Liver (tissue), 8 donors: ENCODE measurements at regions not wholly inside any gene's neighbourhood (a gene's known extent, or its start where the extent isn't known, plus 50 kb on each side); places are given as distances from the start of the nearest gene placed in this dataset.

Experiments
- DNase-seq: peaks from one replicate; pipeline ENCODE4 v3.0.0-alpha.2; 2017; ENCODE audit warnings: low spot score
- H3K27ac ChIP-seq, 2 donors: one replicate each; pipeline ENCODE4 v1.7.0; 2013; ENCODE audit warnings: inconsistent platforms in 2 of 2, low read length in 2 of 2, control low read depth in 1 of 2, low read depth in 1 of 2, mild to moderate bottlenecking in 1 of 2
- H3K27me3 ChIP-seq, 4 donors: one replicate each; pipeline versions ENCODE4 v1.6.1 to v1.7.0; 2013; ENCODE audit warnings: low read length in 3 of 4, inconsistent platforms in 1 of 4, mild to moderate bottlenecking in 1 of 4, moderate library complexity in 1 of 4; ENCODE audit not compliant: control insufficient read depth in 4 of 4, insufficient read depth in 4 of 4
- H3K36me3 ChIP-seq, 4 donors: one replicate each; pipeline versions ENCODE4 v1.6.1 to v1.7.0; 2013; ENCODE audit warnings: low read length in 3 of 4, mild to moderate bottlenecking in 3 of 4, low read depth in 1 of 4, moderate library complexity in 1 of 4; ENCODE audit not compliant: control insufficient read depth in 4 of 4, insufficient read depth in 3 of 4
- H3K4me1 ChIP-seq, 4 donors: one replicate each; pipeline versions ENCODE4 v1.6.1 to v1.7.0; 2013; ENCODE audit warnings: low read length in 3 of 4, mild to moderate bottlenecking in 3 of 4, moderate library complexity in 1 of 4; ENCODE audit not compliant: control insufficient read depth in 4 of 4, insufficient read depth in 4 of 4
- H3K4me3 ChIP-seq, 3 donors: one replicate each; pipeline versions ENCODE4 v1.6.1 to v1.7.0; 2013; ENCODE audit warnings: low read length in 3 of 3, control low read depth in 1 of 3, low read depth in 1 of 3, mild to moderate bottlenecking in 1 of 3
- H3K9ac ChIP-seq, 2 donors: one replicate each; pipeline ENCODE4 v1.7.0; 2013; ENCODE audit warnings: low read length in 2 of 2, mild to moderate bottlenecking in 2 of 2, moderate library complexity in 2 of 2, control low read depth in 1 of 2, low read depth in 1 of 2
- H3K9me3 ChIP-seq, 4 donors: one replicate each; pipeline versions ENCODE4 v1.6.1 to v1.7.0; 2013; ENCODE audit warnings: low read length in 3 of 4; ENCODE audit not compliant: control insufficient read depth in 4 of 4
- CTCF ChIP-seq: fragments of 150-350 bp; IDR thresholded peaks from 2 replicates; pipeline ENCODE4 v1.5.1; 2017; ENCODE audit warnings: improper control_type of control experiment, low read depth, low read length; ENCODE audit not compliant: missing input control
- EGR1 ChIP-seq, 2 donors: IDR thresholded peaks; 2 replicates each; pipeline ENCODE4 v1.6.1; 2016 to 2018; ENCODE audit warnings: antibody characterized with exemption in 2 of 2, low read depth in 2 of 2
- FOXA2 ChIP-seq: IDR thresholded peaks from 2 replicates; pipeline ENCODE4 v1.6.1; 2016; ENCODE audit warnings: antibody characterized with exemption
- HNF4A ChIP-seq, 2 donors: conservative IDR thresholded peaks; 2 replicates each; pipeline ENCODE4 v1.6.1; 2016; ENCODE audit warnings: antibody characterized with exemption in 2 of 2, mild to moderate bottlenecking in 2 of 2
- JUND ChIP-seq, 2 donors: IDR thresholded peaks; 2 replicates each; pipeline ENCODE4 v1.6.1; 2016; ENCODE audit warnings: antibody characterized with exemption in 2 of 2
- MAX ChIP-seq: IDR thresholded peaks from 2 replicates; pipeline ENCODE4 v1.6.1; 2016; ENCODE audit warnings: antibody characterized with exemption
- NR2F2 ChIP-seq: IDR thresholded peaks from 2 replicates; pipeline ENCODE4 v1.6.1; 2016; ENCODE audit warnings: antibody characterized with exemption
- RAD21 ChIP-seq, 2 donors: IDR thresholded peaks; 2 replicates each; pipeline ENCODE4 v1.6.1; 2016; ENCODE audit warnings: antibody characterized with exemption in 2 of 2, mild to moderate bottlenecking in 2 of 2
- RXRA ChIP-seq, 2 donors: IDR thresholded peaks; 2 replicates each; pipeline ENCODE4 v1.6.1; 2017 to 2018; ENCODE audit warnings: antibody characterized with exemption in 2 of 2, mild to moderate bottlenecking in 1 of 2
- SP1 ChIP-seq: IDR thresholded peaks from 2 replicates; pipeline ENCODE4 v1.6.1; 2018; ENCODE audit warnings: antibody characterized with exemption, mild to moderate bottlenecking
- TAF1 ChIP-seq: conservative IDR thresholded peaks from 2 replicates; pipeline ENCODE4 v1.6.1; 2016; ENCODE audit warnings: antibody characterized with exemption, mild to moderate bottlenecking
- YY1 ChIP-seq: IDR thresholded peaks from 2 replicates; pipeline ENCODE4 v1.6.1; 2016; ENCODE audit warnings: antibody characterized with exemption, mild to moderate bottlenecking
- WGBS: extraction: QIAGEN DNeasy Blood & Tissue Kit; methylation state at CpG from one replicate; pipeline ENCODE4 v1.1.7; 2013; 5-methylcytosine and 5-hydroxymethylcytosine counted together
- TF ChIP-seq, protein P1 (sequence below): IDR thresholded peaks from 2 replicates; pipeline ENCODE4 v1.6.1; 2016; ENCODE audit warnings: antibody characterized with exemption
- TF ChIP-seq, protein P2 (sequence below): IDR thresholded peaks from 2 replicates; pipeline ENCODE4 v1.6.1; 2016; ENCODE audit warnings: antibody characterized with exemption
- donor health status: healthy.
- donor health status: healthy.
- donor health status: healthy.
- donor health status: healthy.
- donor health status: healthy.

DNA sequence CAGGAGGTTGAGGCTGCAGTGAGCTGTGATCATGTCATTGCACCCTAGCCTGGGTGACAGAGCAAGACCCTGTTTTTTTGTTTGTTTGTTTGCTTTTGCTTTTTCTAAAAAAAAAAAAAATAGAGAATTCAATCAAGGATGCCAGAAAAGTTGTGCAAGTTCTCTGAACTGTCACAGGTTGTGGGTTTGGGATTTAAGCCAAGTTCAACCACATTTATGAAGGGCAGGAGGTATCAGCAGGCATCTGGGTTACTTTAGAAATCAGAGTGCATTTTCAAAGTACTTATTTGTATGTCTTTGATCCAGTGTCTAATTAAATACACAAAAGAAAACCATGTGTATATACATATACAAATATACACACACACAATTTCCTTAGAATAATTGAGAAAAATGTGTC, 151.2 kb upstream of the MINDY3 start:
- no peak overlapping the region for H3K27ac ChIP-seq
- H3K36me3 ChIP-seq, result no peaks in the 10 kb centered on the region
- H3K9me3 ChIP-seq, result no peaks in the 10 kb centered on the region
- TF ChIP-seq TAF1, result no peak
- TF ChIP-seq JUND (IDR thresholded peaks at IDR 0.05), result no peak
- TF ChIP-seq, protein P1, sequence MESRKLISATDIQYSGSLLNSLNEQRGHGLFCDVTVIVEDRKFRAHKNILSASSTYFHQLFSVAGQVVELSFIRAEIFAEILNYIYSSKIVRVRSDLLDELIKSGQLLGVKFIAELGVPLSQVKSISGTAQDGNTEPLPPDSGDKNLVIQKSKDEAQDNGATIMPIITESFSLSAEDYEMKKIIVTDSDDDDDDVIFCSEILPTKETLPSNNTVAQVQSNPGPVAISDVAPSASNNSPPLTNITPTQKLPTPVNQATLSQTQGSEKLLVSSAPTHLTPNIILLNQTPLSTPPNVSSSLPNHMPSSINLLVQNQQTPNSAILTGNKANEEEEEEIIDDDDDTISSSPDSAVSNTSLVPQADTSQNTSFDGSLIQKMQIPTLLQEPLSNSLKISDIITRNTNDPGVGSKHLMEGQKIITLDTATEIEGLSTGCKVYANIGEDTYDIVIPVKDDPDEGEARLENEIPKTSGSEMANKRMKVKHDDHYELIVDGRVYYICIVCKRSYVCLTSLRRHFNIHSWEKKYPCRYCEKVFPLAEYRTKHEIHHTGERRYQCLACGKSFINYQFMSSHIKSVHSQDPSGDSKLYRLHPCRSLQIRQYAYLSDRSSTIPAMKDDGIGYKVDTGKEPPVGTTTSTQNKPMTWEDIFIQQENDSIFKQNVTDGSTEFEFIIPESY, result no peak
- H3K4me1 ChIP-seq, result no peaks in the 10 kb centered on the region
- DNase-seq, result no peak
- H3K27me3 ChIP-seq, result no peaks in the 10 kb centered on the region
- no peak overlapping the region for H3K4me3 ChIP-seq
- no peak overlapping the region for H3K9ac ChIP-seq

GRCh38 chr10:16014469-16014868, 154.2 kb upstream of the MINDY3 start:
- no peak for TF ChIP-seq HNF4A (conservative IDR thresholded peaks at IDR 0.05)
- TF ChIP-seq NR2F2, result no peak
- TF ChIP-seq RAD21 (IDR thresholded peaks at IDR 0.05), result no peak
- H3K4me3 ChIP-seq, result no peak overlapping the region
- no peaks in the 10 kb centered on the region for H3K27me3 ChIP-seq
- peaks cover 0 to 2% (median 0%) of the 10 kb centered on the region in 4 donors for H3K9me3 ChIP-seq
- H3K27ac ChIP-seq, result no peak overlapping the region
- no peak for DNase-seq
- no peak overlapping the region for H3K9ac ChIP-seq
- H3K4me1 ChIP-seq, result no peaks in the 10 kb centered on the region
- 49% methylated on average over 3 of the region's 3 CpGs for WGBS
- H3K36me3 ChIP-seq, result no peaks in the 10 kb centered on the region

DNA sequence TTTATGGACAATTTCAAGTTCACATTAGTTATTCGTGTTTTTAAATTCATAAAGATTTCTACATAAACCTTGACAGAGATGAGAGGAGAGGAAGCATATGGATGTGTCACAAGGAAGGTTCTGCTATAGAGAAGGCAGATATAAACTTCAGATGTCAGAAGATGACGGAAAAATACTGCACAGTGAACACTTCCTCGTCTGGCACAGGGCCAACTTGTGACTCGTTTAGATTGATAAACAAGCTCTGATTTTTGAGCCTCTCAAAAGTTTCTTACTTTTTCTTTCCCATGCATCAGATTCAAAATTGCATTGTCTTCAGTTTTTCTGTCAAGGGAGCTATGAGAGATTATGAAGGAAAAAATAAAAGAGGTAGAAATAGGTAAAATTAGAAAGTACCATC, 156.4 kb upstream of the MINDY3 start:
- DNase-seq, result no peak
- H3K9me3 ChIP-seq, result peaks cover 0 to 4% (median 1%) of the 10 kb centered on the region in 4 donors
- no peak overlapping the region for H3K9ac ChIP-seq
- H3K36me3 ChIP-seq, result no peaks in the 10 kb centered on the region
- no peak overlapping the region for H3K4me3 ChIP-seq
- no peaks in the 10 kb centered on the region for H3K4me1 ChIP-seq
- H3K27me3 ChIP-seq, result no peaks in the 10 kb centered on the region
- no peak overlapping the region for H3K27ac ChIP-seq
- WGBS, result 51% methylated on average over 4 of the region's 4 CpGs
- TF ChIP-seq TAF1, result no peak
- TF ChIP-seq HNF4A (conservative IDR thresholded peaks at IDR 0.05), result no peak

- Histone ChIP-seq H3K27ac (no peak overlapping the region), H3K4me3 (no peak overlapping the region), H3K4me1 (no peaks in the 10 kb centered on the region), H3K36me3 (no peaks in the 10 kb centered on the region), H3K9me3 (peaks cover 0 to 4% (median 1%) of the 10 kb centered on the region in 4 donors), H3K9ac (no peak overlapping the region), H3K27me3 (no peaks in the 10 kb centered on the region)
- WGBS, result 0% methylated on average over 1 of the region's 1 CpG
- no peak for DNase-seq
- TF ChIP-seq CTCF, result no peak
- no peak for TF ChIP-seq NR2F2
- TF ChIP-seq, protein P2, sequence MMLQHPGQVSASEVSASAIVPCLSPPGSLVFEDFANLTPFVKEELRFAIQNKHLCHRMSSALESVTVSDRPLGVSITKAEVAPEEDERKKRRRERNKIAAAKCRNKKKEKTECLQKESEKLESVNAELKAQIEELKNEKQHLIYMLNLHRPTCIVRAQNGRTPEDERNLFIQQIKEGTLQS, result no peak
- no peak for TF ChIP-seq RXRA (IDR thresholded peaks at IDR 0.05)
- TF ChIP-seq TAF1, result no peak
- TF ChIP-seq MAX, result no peak
- no peak for TF ChIP-seq EGR1 (IDR thresholded peaks at IDR 0.05; ENCODE audit: low read depth in 2 of 2)
- TF ChIP-seq SP1, result no peak
- TF ChIP-seq, protein P1, result no peak
- TF ChIP-seq HNF4A (conservative IDR thresholded peaks at IDR 0.05), result no peak
- no peak for TF ChIP-seq FOXA2
- TF ChIP-seq YY1, result no peak
- TF ChIP-seq RAD21 (IDR thresholded peaks at IDR 0.05), result no peak
Measured at GRCh38 chr10:16020836-16021235, 160.5 kb upstream of the MINDY3 start.
